T-helper 1 cell (primary cell): ENCODE measurements at regions not wholly inside any gene's neighbourhood (a gene's known extent, or its start where the extent isn't known, plus 50 kb on each side); places are given as distances from the start of the nearest gene placed in this dataset.
"Not testable (repeated sequence)": the region's sequence is repeated elsewhere in the genome, so short reads cannot be mapped to it uniquely, and the experiment has no call there.

Source experiments
- DNase-seq, 5 donors: peaks; one replicate each; pipeline ENCODE4 v3.0.0-alpha.2; 2012 to 2020

- DNase-seq: no peak
These were observed 116.3 kb upstream of the ERG start for GRCh38 chr21:38614558-38614957.

- DNase-seq: no peak
These were observed 121.2 kb upstream of the ERG start for GRCh38 chr21:38619480-38619879.

- DNase-seq: no peak
These were observed 121.8 kb upstream of the ERG start for GRCh38 chr21:38619992-38620479.

- no peak for DNase-seq
These were observed 122.9 kb upstream of the ERG start for GRCh38 chr21:38621132-38621531.

DNA sequence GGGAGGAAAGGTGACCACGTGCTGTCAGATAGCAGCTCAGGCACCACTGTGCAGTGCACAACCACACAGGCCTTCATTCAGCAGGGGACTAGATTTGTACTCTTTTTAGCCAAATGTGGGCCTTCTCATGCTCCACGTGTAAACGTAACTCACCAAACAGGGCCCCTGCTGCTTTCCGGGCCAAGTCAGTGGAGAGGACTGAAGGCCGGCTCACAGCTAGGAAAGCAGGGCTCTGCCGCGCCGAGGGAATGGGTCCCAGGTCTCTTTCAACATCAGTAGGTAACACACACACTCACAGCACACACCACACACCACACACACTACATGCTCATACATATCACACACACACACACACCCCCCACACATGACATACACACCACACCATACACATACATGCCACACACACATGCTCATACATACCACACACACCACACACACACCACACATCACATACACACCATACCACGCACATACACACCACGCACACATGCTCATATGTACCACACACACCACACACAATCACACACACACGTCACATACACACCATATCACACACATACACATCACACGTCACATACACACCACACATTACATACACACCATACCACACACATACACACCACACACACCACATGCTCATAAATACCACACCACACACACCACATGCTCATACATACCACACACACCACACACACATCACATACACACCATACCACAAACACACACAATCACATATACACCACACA lies 124.0 kb upstream of the ERG start:
- DNase-seq: no peak

DNA sequence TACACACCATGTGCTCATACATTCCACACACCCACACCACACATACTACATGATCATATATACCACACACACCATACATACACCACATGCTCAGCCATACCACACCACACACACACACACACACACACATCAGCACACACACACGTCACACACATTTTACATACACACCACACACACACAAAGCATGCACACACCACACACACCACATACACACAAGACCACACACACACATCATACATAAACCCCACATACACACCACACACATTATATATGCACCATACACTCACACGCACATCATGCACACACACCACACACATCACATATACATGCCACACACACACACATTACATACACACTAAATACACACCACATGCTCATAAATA lies 124.5 kb upstream of the ERG start:
- no peak for DNase-seq

GRCh38 chr21:38623552-38623951 lies 125.3 kb upstream of the ERG start:
- DNase-seq: no peak

DNA sequence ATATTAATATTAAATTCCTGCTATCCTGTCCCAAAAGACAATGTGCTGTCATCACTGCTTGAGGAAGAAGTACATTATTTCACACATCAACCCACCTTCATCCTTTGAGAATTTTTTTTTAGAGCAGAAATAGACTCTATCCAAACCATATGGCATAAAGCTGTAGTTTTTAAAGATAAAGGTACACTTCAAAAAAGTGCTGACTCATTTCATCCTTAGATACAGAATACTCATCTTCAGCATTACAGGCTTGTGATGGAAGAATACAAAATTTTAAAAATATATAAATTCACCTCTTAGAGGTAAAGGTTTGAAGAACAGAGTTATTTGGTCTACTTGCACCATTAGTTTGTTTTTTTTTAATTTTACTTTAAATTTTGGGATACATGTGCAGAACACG lies 126.7 kb upstream of the ERG start:
- DNase-seq: no peak

DNA sequence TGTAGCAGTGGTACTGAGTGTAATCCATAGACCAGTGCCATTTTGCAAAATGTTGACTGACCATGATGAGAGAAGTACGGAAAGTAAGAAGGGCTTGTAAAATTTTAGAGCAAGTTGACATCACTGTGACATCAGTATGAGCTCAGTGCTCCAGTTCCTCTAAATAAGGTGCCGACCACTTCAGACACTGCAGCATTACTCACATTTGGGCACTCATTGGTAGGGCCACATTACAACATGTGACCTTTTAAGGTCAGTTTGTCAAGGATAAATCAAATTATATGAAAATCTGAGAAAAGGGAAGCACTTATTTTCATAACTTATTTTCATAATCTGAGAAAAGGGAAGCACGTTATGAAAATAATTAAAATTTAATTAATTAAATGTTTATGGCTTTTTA lies 128.0 kb upstream of the ERG start:
- no peak for DNase-seq

DNA sequence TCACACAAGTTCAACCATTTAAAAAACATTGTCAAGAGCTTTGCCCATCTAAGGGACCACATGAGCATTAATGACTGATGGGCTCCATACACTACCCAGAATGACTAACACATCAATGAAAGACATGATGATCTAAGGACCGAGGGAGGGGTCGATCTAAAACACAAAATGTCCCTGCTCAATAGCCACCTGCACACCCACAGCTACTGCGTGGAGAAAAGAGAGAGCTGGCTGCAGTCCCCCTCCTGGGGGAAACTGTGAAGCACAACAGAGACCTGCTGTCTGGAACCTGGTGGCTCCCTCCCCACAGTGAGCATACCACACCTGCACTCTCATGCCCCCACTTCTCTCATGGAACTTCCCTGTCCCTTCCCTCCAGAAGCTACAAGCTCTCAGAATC lies 130.1 kb upstream of the ERG start:
- DNase-seq: no peak

- DNase-seq: no peak
These were observed 132.9 kb upstream of the ERG start for GRCh38 chr21:38631206-38631605.

GRCh38 chr21:38631676-38632075 lies 133.4 kb upstream of the ERG start:
- no peak for DNase-seq

GRCh38 chr21:38637161-38637560 lies 138.9 kb upstream of the ERG start:
- no peak for DNase-seq

- no peak for DNase-seq
These were observed 141.5 kb upstream of the ERG start for GRCh38 chr21:38639571-38640354.

GRCh38 chr21:38640355-38640742 lies 142.1 kb upstream of the ERG start:
- not testable (repeated sequence) for DNase-seq

GRCh38 chr21:38643404-38644023 lies 145.2 kb upstream of the ERG start:
- no peak for DNase-seq

GRCh38 chr21:38645282-38645681 lies 147.0 kb upstream of the ERG start:
- DNase-seq: no peak

GRCh38 chr21:38646213-38646837 lies 148.0 kb upstream of the ERG start:
- no peak for DNase-seq

GRCh38 chr21:38649120-38649519 lies 150.8 kb upstream of the ERG start:
- no peak for DNase-seq

DNA sequence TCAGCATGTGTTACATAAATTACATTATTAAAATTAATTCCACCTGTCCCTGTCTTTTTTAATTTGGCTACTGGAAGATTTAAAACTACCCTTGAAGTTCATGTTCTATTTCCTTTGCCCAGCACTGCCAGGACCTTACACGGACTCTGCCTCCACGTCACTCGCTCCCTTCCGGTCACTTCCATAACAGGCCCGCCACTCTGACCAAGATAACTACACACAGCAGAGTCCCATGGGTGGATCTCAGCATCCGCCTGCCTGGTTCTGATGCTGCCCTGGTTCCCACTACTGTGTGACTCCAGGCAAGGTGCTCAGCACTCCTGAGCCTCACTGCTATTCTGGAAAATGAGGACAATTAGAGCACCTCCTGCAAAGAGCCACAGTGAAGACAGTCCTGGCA lies 153.3 kb upstream of the ERG start:
- no peak for DNase-seq

GRCh38 chr21:38652396-38652795 lies 153.3 kb upstream of the ETS2 start:
- no peak for DNase-seq

- no peak for DNase-seq
These were observed 151.1 kb upstream of the ETS2 start for GRCh38 chr21:38654580-38654979.

GRCh38 chr21:38658511-38658910 lies 147.2 kb upstream of the ETS2 start:
- DNase-seq: no peak
